AG20443 (cell line): ENCODE measurements at regions not wholly inside any gene's neighbourhood (a gene's known extent, or its start where the extent isn't known, plus 50 kb on each side); places are given as distances from the start of the nearest gene placed in this dataset.
A peak's percentile ranks its signal among the peaks of the same experiment; 100 is the strongest.

Experiments
- DNase-seq: peaks from one replicate; pipeline ENCODE4 v3.0.0; 2012; ENCODE audit warnings: low spot score, mixed read lengths

- DNase-seq, result peak; percentile 53
Measured at GRCh38 chr5:142474431-142475094, 149.7 kb upstream of the SPRY4 start.

- no peak for DNase-seq
Measured at GRCh38 chr5:142473038-142473437, 148.2 kb upstream of the SPRY4 start.

- DNase-seq, result peak; percentile 86
Measured at GRCh38 chr5:142472306-142472951, 147.6 kb upstream of the SPRY4 start.

- DNase-seq, result no peak
Measured at GRCh38 chr5:142466195-142466971, 141.6 kb upstream of the SPRY4 start.

GRCh38 chr5:142465476-142465875, 140.7 kb upstream of the SPRY4 start:
- no peak for DNase-seq

GRCh38 chr5:142463904-142464303, 139.1 kb upstream of the SPRY4 start:
- DNase-seq, result no peak

GRCh38 chr5:142461028-142461590, 136.3 kb upstream of the SPRY4 start:
- DNase-seq, result no peak

- no peak for DNase-seq
Measured at GRCh38 chr5:142459209-142459608, 134.4 kb upstream of the SPRY4 start.

- no peak for DNase-seq
Measured at GRCh38 chr5:142455856-142456255, 131.0 kb upstream of the SPRY4 start.

- no peak for DNase-seq
Measured at GRCh38 chr5:142453932-142454331, 129.1 kb upstream of the SPRY4 start.

- DNase-seq, result no peak
Measured at GRCh38 chr5:142450419-142450818, 125.6 kb upstream of the SPRY4 start.

GRCh38 chr5:142447887-142448286, 123.1 kb upstream of the SPRY4 start:
- DNase-seq, result no peak

- no peak for DNase-seq
Measured at GRCh38 chr5:142446960-142447279, 122.1 kb upstream of the SPRY4 start.

GRCh38 chr5:142446131-142446959, 121.5 kb upstream of the SPRY4 start:
- peak; percentile 34 for DNase-seq

- DNase-seq, result no peak
Measured at GRCh38 chr5:142445266-142445665, 120.4 kb upstream of the SPRY4 start.

GRCh38 chr5:142441616-142442015, 116.8 kb upstream of the SPRY4 start:
- DNase-seq, result no peak

GRCh38 chr5:142439207-142439860, 114.5 kb upstream of the SPRY4 start:
- DNase-seq, result peak; percentile 33

GRCh38 chr5:142438573-142438972, 113.8 kb upstream of the SPRY4 start:
- DNase-seq, result no peak

- no peak for DNase-seq
Measured at GRCh38 chr5:142437563-142437962, 112.7 kb upstream of the SPRY4 start.

GRCh38 chr5:142435410-142436115, 110.7 kb upstream of the SPRY4 start:
- DNase-seq, result no peak

GRCh38 chr5:142434322-142434612, 109.4 kb upstream of the SPRY4 start:
- no peak for DNase-seq
